Neural progenitor cell (in vitro differentiated cells): ENCODE measurements at regions not wholly inside any gene's neighbourhood (a gene's known extent, or its start where the extent isn't known, plus 50 kb on each side); places are given as distances from the start of the nearest gene placed in this dataset.

Experiments
- DNase-seq: peaks from one replicate; pipeline ENCODE4 v3.0.0-alpha.2; 2016; ENCODE audit warnings: low spot score
- H2AFZ ChIP-seq: fragments of 200-600 bp; sonication (generic); replicated peaks from 2 replicates; pipeline ENCODE4 v1.6.1; 2016; ENCODE audit warnings: antibody characterized with exemption
- H3F3A ChIP-seq: fragments of 200-600 bp; sonication (generic); 2 replicates; pipeline ENCODE4 v1.6.1; 2016; ENCODE audit warnings: antibody characterized with exemption, low read depth
- H3K27ac ChIP-seq: fragments of 200-600 bp; sonication (generic); 2 replicates; pipeline ENCODE4 v1.5.1; 2016; ENCODE audit warnings: mild to moderate bottlenecking
- H3K27me3 ChIP-seq: fragments of 200-600 bp; sonication (generic); 2 replicates; pipeline ENCODE4 v1.6.1; 2016; ENCODE audit warnings: mild to moderate bottlenecking, moderate library complexity
- H3K36me3 ChIP-seq: fragments of 200-600 bp; sonication (generic); 2 replicates; pipeline ENCODE4 v1.5.1; 2016
- H3K4me1 ChIP-seq: fragments of 200-600 bp; sonication (generic); 2 replicates; pipeline ENCODE4 v1.6.1; 2016; ENCODE audit warnings: mixed run types
- H3K4me2 ChIP-seq: fragments of 200-600 bp; sonication (generic); 2 replicates; pipeline ENCODE4 v1.6.1; 2016
- H3K4me3 ChIP-seq: fragments of 200-600 bp; sonication (generic); 2 replicates; pipeline ENCODE4 v1.5.1; 2016
- H3K79me2 ChIP-seq: fragments of 200-600 bp; sonication (generic); 2 replicates; pipeline ENCODE4 v1.6.1; 2016; ENCODE audit warnings: low read depth
- H3K9ac ChIP-seq: fragments of 200-600 bp; sonication (generic); 2 replicates; pipeline ENCODE4 v1.6.1; 2016
- H3K9me3 ChIP-seq: fragments of 200-600 bp; sonication (generic); 2 replicates; pipeline ENCODE4 v1.5.1; 2016; ENCODE audit warnings: low read depth
- H4K20me1 ChIP-seq: fragments of 200-600 bp; sonication (generic); 2 replicates; pipeline ENCODE4 v1.6.1; 2016; ENCODE audit warnings: low read depth
- H3K27ac Mint-ChIP-seq: 3 replicates; pipeline ENCODE4 v1.8.0; 2021; ENCODE audit warnings: mixed read lengths
- H3K27me3 Mint-ChIP-seq: 2 replicates; pipeline ENCODE4 v1.8.0; 2022; ENCODE audit warnings: low read depth, mild to moderate bottlenecking, inconsistent platforms, moderate library complexity, mixed read lengths; ENCODE audit not compliant: insufficient read depth
- H3K36me3 Mint-ChIP-seq: 3 replicates; pipeline ENCODE4 v1.8.0; 2021; ENCODE audit warnings: mixed read lengths
- H3K4me1 Mint-ChIP-seq: 3 replicates; pipeline ENCODE4 v1.8.0; 2021; ENCODE audit warnings: mixed read lengths
- H3K4me3 Mint-ChIP-seq: 3 replicates; pipeline ENCODE4 v1.8.0; 2021; ENCODE audit warnings: mild to moderate bottlenecking, moderate library complexity, mixed read lengths
- H3K9me3 Mint-ChIP-seq: 3 replicates; pipeline ENCODE4 v1.8.0; 2020; ENCODE audit warnings: mixed read lengths
- CTCF ChIP-seq: fragments of 200-600 bp; sonication (generic); IDR thresholded peaks from 2 replicates; pipeline ENCODE4 v1.5.1; 2017; ENCODE audit warnings: antibody characterized with exemption, mild to moderate bottlenecking
- EZH2 ChIP-seq: fragments of 200-600 bp; sonication (generic); IDR thresholded peaks from 2 replicates; pipeline ENCODE4 v1.6.1; 2017; ENCODE audit warnings: antibody characterized with exemption, mild to moderate bottlenecking, moderate library complexity
- EZH2phosphoT487 ChIP-seq: fragments of 200-600 bp; sonication (generic); IDR thresholded peaks from 2 replicates; pipeline ENCODE4 v1.6.1; 2017; ENCODE audit warnings: antibody characterized with exemption

- no peak overlapping the region for H3K4me3 ChIP-seq
- H3K4me1 ChIP-seq = no peaks in the 10 kb centered on the region
- Mint-ChIP-seq H3K4me1 (peaks cover 4% of the 10 kb centered on the region), H3K9me3 (no peaks in the 10 kb centered on the region), H3K27me3 (peaks cover 4% of the 10 kb centered on the region), H3K4me3 (no peak overlapping the region), H3K27ac (no peak overlapping the region), H3K36me3 (no peaks in the 10 kb centered on the region)
- DNase-seq = no peak
- no peaks in the 10 kb centered on the region for H3K36me3 ChIP-seq
- H3K4me2 ChIP-seq = no peak overlapping the region
- TF ChIP-seq CTCF (no peak), EZH2 (no peak), EZH2phosphoT487 (no peak)
- no peak overlapping the region for H2AFZ ChIP-seq
- no peaks in the 10 kb centered on the region for H3K27me3 ChIP-seq
- H3K79me2 ChIP-seq = no peaks in the 10 kb centered on the region
- no peaks in the 10 kb centered on the region for H3K9me3 ChIP-seq
- H4K20me1 ChIP-seq = no peaks in the 10 kb centered on the region
- H3K9ac ChIP-seq = no peak overlapping the region
- no peaks in the 10 kb centered on the region for H3F3A ChIP-seq
- H3K27ac ChIP-seq = no peak overlapping the region
These were observed 232.5 kb downstream of the SH2D4B start for GRCh38 chr10:80770239-80770638.

GRCh38 chr10:80771285-80771684 is 233.6 kb downstream of the SH2D4B start:
- no peak overlapping the region for H3K27ac ChIP-seq
- H2AFZ ChIP-seq = no peak overlapping the region
- Mint-ChIP-seq H3K36me3 (no peaks in the 10 kb centered on the region), H3K27me3 (peaks cover 4% of the 10 kb centered on the region), H3K9me3 (no peaks in the 10 kb centered on the region), H3K4me3 (no peak overlapping the region), H3K27ac (no peak overlapping the region), H3K4me1 (peaks cover 4% of the 10 kb centered on the region)
- no peaks in the 10 kb centered on the region for H3K4me1 ChIP-seq
- H3K9me3 ChIP-seq = no peaks in the 10 kb centered on the region
- no peak for DNase-seq
- no peaks in the 10 kb centered on the region for H3K79me2 ChIP-seq
- TF ChIP-seq EZH2phosphoT487 (no peak), EZH2 (no peak), CTCF (no peak)
- H3K9ac ChIP-seq = no peak overlapping the region
- no peaks in the 10 kb centered on the region for H3F3A ChIP-seq
- no peak overlapping the region for H3K4me3 ChIP-seq
- H3K27me3 ChIP-seq = no peaks in the 10 kb centered on the region
- H3K36me3 ChIP-seq = no peaks in the 10 kb centered on the region
- H4K20me1 ChIP-seq = no peaks in the 10 kb centered on the region
- H3K4me2 ChIP-seq = no peak overlapping the region

GRCh38 chr10:80771902-80772555 is 234.3 kb downstream of the SH2D4B start:
- DNase-seq = peak; percentile 21
- TF ChIP-seq EZH2phosphoT487 (no peak), CTCF (no peak), EZH2 (no peak)
- no peak overlapping the region for H3K27ac Mint-ChIP-seq

More at GRCh38 chr10:80771902-80772555, 234.3 kb downstream of the SH2D4B start:
- Histone ChIP-seq H3K4me1 (no peaks in the 10 kb centered on the region), H3K27me3 (no peaks in the 10 kb centered on the region), H3K36me3 (no peaks in the 10 kb centered on the region), H3K9me3 (no peaks in the 10 kb centered on the region), H2AFZ (no peak overlapping the region), H3K4me2 (no peak overlapping the region), H3K4me3 (no peak overlapping the region), H3K9ac (no peak overlapping the region), H4K20me1 (no peaks in the 10 kb centered on the region), H3F3A (no peaks in the 10 kb centered on the region), H3K79me2 (no peaks in the 10 kb centered on the region), H3K27ac (no peak overlapping the region)
- Mint-ChIP-seq H3K4me1 (peaks cover 4% of the 10 kb centered on the region), H3K9me3 (no peaks in the 10 kb centered on the region), H3K4me3 (no peak overlapping the region), H3K27me3 (peaks cover 4% of the 10 kb centered on the region), H3K36me3 (no peaks in the 10 kb centered on the region)
